OCI-LY3 (cell line): ENCODE measurements at regions not wholly inside any gene's neighbourhood (a gene's known extent, or its start where the extent isn't known, plus 50 kb on each side); places are given as distances from the start of the nearest gene placed in this dataset.

ENCODE experiments used
- CTCF ChIP-seq: fragments of 200-600, 300-600 bp; sonication (generic); IDR thresholded peaks from 2 replicates; pipeline ENCODE4 v1.5.1; 2014; ENCODE audit warnings: antibody characterized with exemption, low read length, low read depth
- EZH2phosphoT487 ChIP-seq: fragments of 200-600 bp; shearing (Covaris generic); IDR thresholded peaks from 2 replicates; pipeline ENCODE4 v1.6.1; 2018; ENCODE audit warnings: antibody characterized with exemption, mixed run types, low read depth

GRCh38 chr2:75959724-75960471 lies 249.2 kb upstream of the GCFC2 start:
- TF ChIP-seq CTCF (no peak), EZH2phosphoT487 (no peak)
